HepG2 (cell line): ENCODE measurements at regions not wholly inside any gene's neighbourhood (a gene's known extent, or its start where the extent isn't known, plus 50 kb on each side); places are given as distances from the start of the nearest gene placed in this dataset.

Source experiments
- CERS6 ChIP-seq: sonication (generic); formaldehyde crosslinking; IDR thresholded peaks from 2 replicates; pipeline ENCODE4 v1.5.0; 2020; ENCODE audit warnings: missing genetic modification reagents
- ETS1 ChIP-seq: sonication (generic); formaldehyde crosslinking; IDR thresholded peaks from 2 replicates; pipeline ENCODE4 v1.4.0; 2020; ENCODE audit warnings: missing genetic modification reagents
- HNF1A ChIP-seq, 2 experiments: sonication (generic) in 1 of 2; formaldehyde crosslinking in 1 of 2; IDR thresholded peaks; 2 replicates each; pipeline versions ENCODE4 v1.4.0 to v1.6.1; 2016 to 2020; ENCODE audit warnings: borderline replicate concordance in 1 of 2, low read depth in 1 of 2, mild to moderate bottlenecking in 1 of 2, missing genetic modification reagents in 1 of 2
- IKZF1 ChIP-seq: fragments of 450-650 bp; IDR thresholded peaks from 2 replicates; pipeline ENCODE4 v1.7.1; 2016
- POLR2G ChIP-seq: fragments of 200-400 bp; formaldehyde crosslinking; IDR thresholded peaks from 2 replicates; pipeline ENCODE4 v1.6.1; 2018; ENCODE audit warnings: mild to moderate bottlenecking, low read depth, low read length, moderate library complexity
- RXRA ChIP-seq: sonication (generic); formaldehyde crosslinking; IDR thresholded peaks from 2 replicates; pipeline ENCODE4 v1.5.1; 2020; ENCODE audit warnings: missing genetic modification reagents
- THRA ChIP-seq: sonication (generic); formaldehyde crosslinking; IDR thresholded peaks from 2 replicates; pipeline ENCODE4 v1.4.0; 2020; ENCODE audit warnings: missing genetic modification reagents, borderline replicate concordance
- YY1 ChIP-seq: IDR thresholded peaks from 2 replicates; pipeline ENCODE4 v1.6.1; 2011; ENCODE audit warnings: low read length, low read depth, moderate library complexity, mild to moderate bottlenecking; ENCODE audit not compliant: insufficient read depth, insufficient replicate concordance
- ZBTB33 ChIP-seq: sonication (generic); formaldehyde crosslinking; IDR thresholded peaks from 2 replicates; pipeline ENCODE4 v1.4.0; 2020; ENCODE audit warnings: missing genetic modification reagents
- ZMAT5 ChIP-seq: sonication (generic); formaldehyde crosslinking; IDR thresholded peaks from 2 replicates; pipeline ENCODE4 v1.5.0; 2020; ENCODE audit warnings: mild to moderate bottlenecking, low read depth, missing genetic modification reagents, borderline replicate concordance
- ZMYM4 ChIP-seq: sonication (generic); formaldehyde crosslinking; IDR thresholded peaks from 2 replicates; pipeline ENCODE4 v1.8.1; 2023; ENCODE audit warnings: mild to moderate bottlenecking, missing genetic modification reagents
- ZNF207 ChIP-seq: fragments of 450-650 bp; IDR thresholded peaks from 2 replicates; pipeline ENCODE4 v1.6.1; 2016; ENCODE audit warnings: antibody characterized with exemption, borderline replicate concordance
- ZNF30 ChIP-seq: sonication (generic); formaldehyde crosslinking; IDR thresholded peaks from 2 replicates; pipeline ENCODE4 v1.5.0; 2020; ENCODE audit warnings: mild to moderate bottlenecking, missing genetic modification reagents
- ZNF770 ChIP-seq: sonication (generic); formaldehyde crosslinking; IDR thresholded peaks from 2 replicates; pipeline ENCODE4 v1.5.0; 2020; ENCODE audit warnings: mild to moderate bottlenecking, missing genetic modification reagents
- ZNF792 ChIP-seq: IDR thresholded peaks from 2 replicates; pipeline ENCODE4 v1.6.1; 2016

GRCh38 chr3:20323307-20323927 lies 137.4 kb upstream of the SGO1 start (continued):
- TF ChIP-seq RXRA (CRISPR knock-in tag) (no peak), ZNF770 (CRISPR knock-in tag) (no peak), ZMAT5 (CRISPR knock-in tag) (no peak), CERS6 (CRISPR knock-in tag) (no peak), ETS1 (CRISPR knock-in tag) (no peak), POLR2G (peak; percentile 47; the same call in 1 of the 2 replicates), THRA (CRISPR knock-in tag) (peak; percentile 72; the same call in 1 of the 2 replicates), ZNF207 (no peak), ZNF30 (CRISPR knock-in tag) (no peak), IKZF1 (no peak), ZNF792 (CRISPR knock-in tag) (0 out of 2 replicates have a peak, but pooled peaks have one; percentile 27), HNF1A (IDR thresholded peaks at IDR 0.05; ENCODE audit: low read depth) (no peak), HNF1A (CRISPR knock-in tag; IDR thresholded peaks at IDR 0.05; ENCODE audit: borderline replicate concordance) (peak; percentile 24; the same call in 1 of the 2 replicates), YY1 (peak; percentile 41), ZMYM4 (peak; percentile 85), ZBTB33 (no peak)
